ENCODE measurements at regions not wholly inside any gene's neighbourhood (a gene's known extent, or its start where the extent isn't known, plus 50 kb on each side); places are given as distances from the start of the nearest gene placed in this dataset.

GRCh38 chr3:182183716-182184430 is 472.1 kb downstream of the SOX2 start:
- TF ChIP-seq CTCF (IDR thresholded peaks at IDR 0.05; ENCODE audit: insufficient read depth, low read depth, low read length) = no peak
- TF ChIP-seq EZH2 (IDR thresholded peaks at IDR 0.05; ENCODE audit: insufficient read depth, low read length) = no peak

Data from astrocyte (in vitro differentiated cells and primary cell).